22Rv1 (cell line): ENCODE measurements at regions not wholly inside any gene's neighbourhood (a gene's known extent, or its start where the extent isn't known, plus 50 kb on each side); places are given as distances from the start of the nearest gene placed in this dataset.

ENCODE experiments used
- H3K27ac ChIP-seq: fragments of 450-650 bp; 2 replicates; pipeline ENCODE4 v1.5.1; 2017
- CTCF ChIP-seq: fragments of 450-650 bp; IDR thresholded peaks from 2 replicates; pipeline ENCODE4 v1.5.1; 2017; ENCODE audit warnings: mild to moderate bottlenecking
- ZFX ChIP-seq: fragments of 450-650 bp; IDR thresholded peaks from 2 replicates; pipeline ENCODE4 v1.6.1; 2017; ENCODE audit warnings: antibody characterized with exemption, borderline replicate concordance

- H3K27ac ChIP-seq = no peak overlapping the region
- no peak for TF ChIP-seq ZFX
- no peak for TF ChIP-seq CTCF
Measured at GRCh38 chr6:71395731-71396409, 107.3 kb downstream of the OGFRL1 start.

GRCh38 chr6:71396410-71396801 is 107.8 kb downstream of the OGFRL1 start:
- no peak overlapping the region for H3K27ac ChIP-seq
- TF ChIP-seq ZFX (no peak), CTCF (no peak)

GRCh38 chr6:71399279-71399678 is 110.7 kb downstream of the OGFRL1 start:
- no peak for TF ChIP-seq ZFX
- TF ChIP-seq CTCF = no peak
- H3K27ac ChIP-seq = no peak overlapping the region

- H3K27ac ChIP-seq = no peak overlapping the region
- no peak for TF ChIP-seq ZFX
- TF ChIP-seq CTCF = no peak
Measured at GRCh38 chr6:71400852-71401251, 112.2 kb downstream of the OGFRL1 start.

- TF ChIP-seq ZFX (no peak), CTCF (no peak)
- no peak overlapping the region for H3K27ac ChIP-seq
Measured at GRCh38 chr6:71402096-71402495, 113.5 kb downstream of the OGFRL1 start.

- no peak overlapping the region for H3K27ac ChIP-seq
- TF ChIP-seq ZFX = no peak
- TF ChIP-seq CTCF = no peak
Measured at GRCh38 chr6:71403422-71404134, 115.0 kb downstream of the OGFRL1 start.

- H3K27ac ChIP-seq = no peak overlapping the region
- TF ChIP-seq ZFX = no peak
Measured at GRCh38 chr6:71404145-71404966, 115.7 kb downstream of the OGFRL1 start.
